ENCODE measurements at regions not wholly inside any gene's neighbourhood (a gene's known extent, or its start where the extent isn't known, plus 50 kb on each side); places are given as distances from the start of the nearest gene placed in this dataset.

DNA sequence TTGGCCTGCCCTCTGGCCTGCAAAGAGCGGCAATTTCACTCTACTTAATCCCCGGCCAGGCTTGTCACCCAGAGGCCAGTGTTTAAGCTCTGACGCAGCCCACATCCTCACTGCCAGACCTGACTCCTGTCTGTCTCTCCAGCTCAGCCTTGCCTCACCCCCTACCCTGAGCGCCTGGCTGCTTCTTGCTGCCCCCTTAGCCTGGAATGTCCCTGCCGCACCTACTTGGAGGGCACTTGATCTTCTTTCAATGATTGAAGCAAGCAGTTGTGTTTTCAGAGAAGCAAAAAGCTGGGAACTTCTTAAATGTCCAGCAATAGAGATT lies 87.4 kb upstream of the ZBTB40 start:
- peaks cover 8 to 13% of the 10 kb centered on the region in 2 donors for H3K27me3 ChIP-seq (ENCODE audit: control insufficient read depth in 2 of 2, insufficient read depth in 2 of 2, low read length in 2 of 2)
- no peaks in the 10 kb centered on the region for H3K36me3 ChIP-seq (ENCODE audit: control insufficient read depth in 2 of 2, insufficient read depth in 2 of 2, low read length in 2 of 2)
- H3K4me3 ChIP-seq (ENCODE audit: low read length in 2 of 2): no peak overlapping the region
- no peaks in the 10 kb centered on the region for H3K4me1 ChIP-seq (ENCODE audit: control insufficient read depth in 2 of 2, insufficient read depth in 2 of 2, low read length in 2 of 2)
- no peak overlapping the region for H3K9ac ChIP-seq (ENCODE audit: low read depth in 1 of 2, low read length in 2 of 2)
- no peak overlapping the region for H3K27ac ChIP-seq (ENCODE audit: low read depth in 2 of 2, low read length in 2 of 2)
- no peaks in the 10 kb centered on the region for H3K9me3 ChIP-seq (ENCODE audit: control insufficient read depth in 2 of 2, low read length in 2 of 2)

DNA sequence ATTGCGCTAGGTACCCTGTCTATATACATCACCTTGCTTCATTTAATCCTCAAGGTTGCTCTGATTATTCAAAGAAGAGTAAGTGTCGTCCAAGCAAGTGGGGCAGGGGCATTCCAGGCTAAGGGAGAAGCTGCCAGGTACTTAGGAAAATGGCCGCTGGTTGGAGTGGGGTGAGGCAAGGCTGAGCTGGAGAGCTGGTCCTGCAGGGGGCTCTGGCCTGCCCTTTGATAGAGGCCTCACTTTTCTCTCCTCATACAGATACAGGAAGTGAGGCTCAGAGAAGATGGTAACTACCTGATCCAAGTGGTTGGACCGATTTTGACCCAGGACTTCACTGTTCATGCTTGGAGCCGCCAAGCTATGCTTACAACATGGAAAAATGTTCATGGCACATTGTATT lies 86.9 kb upstream of the ZBTB40 start:
- no peaks in the 10 kb centered on the region for H3K4me1 ChIP-seq (ENCODE audit: control insufficient read depth in 2 of 2, insufficient read depth in 2 of 2, low read length in 2 of 2)
- H3K36me3 ChIP-seq (ENCODE audit: control insufficient read depth in 2 of 2, insufficient read depth in 2 of 2, low read length in 2 of 2): no peaks in the 10 kb centered on the region
- no peak overlapping the region for H3K27ac ChIP-seq (ENCODE audit: low read depth in 2 of 2, low read length in 2 of 2)
- peaks cover 12 to 14% of the 10 kb centered on the region in 2 donors for H3K27me3 ChIP-seq (ENCODE audit: control insufficient read depth in 2 of 2, insufficient read depth in 2 of 2, low read length in 2 of 2)
- no peaks in the 10 kb centered on the region for H3K9me3 ChIP-seq (ENCODE audit: control insufficient read depth in 2 of 2, low read length in 2 of 2)
- no peak overlapping the region for H3K4me3 ChIP-seq (ENCODE audit: low read length in 2 of 2)
- H3K9ac ChIP-seq (ENCODE audit: low read depth in 1 of 2, low read length in 2 of 2): no peak overlapping the region

DNA sequence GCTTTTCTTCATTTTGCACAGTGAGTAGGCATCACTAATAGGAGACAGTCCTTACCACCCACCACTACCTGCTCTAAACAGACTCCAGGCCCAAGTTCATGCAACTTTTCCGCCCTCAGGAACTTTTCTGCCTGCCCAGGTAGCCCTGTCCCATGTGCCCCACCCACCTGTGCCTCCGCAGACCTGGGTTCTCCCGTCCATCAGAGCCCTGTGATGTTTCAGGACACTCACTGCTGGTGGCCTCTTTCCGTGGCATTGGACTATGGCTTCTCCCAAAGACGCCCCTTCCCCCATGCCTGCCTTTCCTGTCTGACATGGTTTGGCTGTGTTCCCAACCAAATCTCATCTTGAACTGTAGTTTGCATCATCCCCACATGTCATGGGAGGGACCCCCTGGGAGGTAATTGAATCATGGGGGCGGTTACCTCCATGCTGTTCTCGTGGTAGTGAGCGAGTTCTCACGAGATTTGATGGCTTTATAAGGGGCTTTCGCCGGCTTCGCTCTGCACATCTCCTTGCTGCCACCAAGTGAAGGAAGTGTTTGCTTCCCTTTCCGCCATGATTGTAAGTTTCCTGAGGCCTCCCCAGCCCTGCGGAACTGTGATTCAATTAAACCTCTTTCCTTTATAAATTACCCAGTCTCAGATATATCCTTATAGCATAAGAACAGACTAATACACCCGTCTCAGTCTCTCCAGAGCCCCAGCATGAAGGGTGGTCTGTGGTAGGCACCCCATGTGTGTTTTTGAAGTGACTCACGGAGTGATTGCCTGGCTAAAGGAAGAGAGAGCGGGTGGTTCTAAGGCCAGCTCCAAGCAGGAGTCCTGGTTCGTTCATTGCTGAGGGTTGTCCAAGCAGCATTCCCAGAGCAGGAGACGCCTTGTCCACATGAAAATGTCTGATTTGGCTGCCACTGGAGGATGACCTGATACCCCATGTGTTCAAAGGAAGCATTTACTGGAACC lies 86.0 kb upstream of the ZBTB40 start:
- no peak overlapping the region for H3K4me3 ChIP-seq (ENCODE audit: low read length in 2 of 2)
- no peaks in the 10 kb centered on the region for H3K9me3 ChIP-seq (ENCODE audit: control insufficient read depth in 2 of 2, low read length in 2 of 2)
- H3K9ac ChIP-seq (ENCODE audit: low read depth in 1 of 2, low read length in 2 of 2): no peak overlapping the region
- H3K27me3 ChIP-seq (ENCODE audit: control insufficient read depth in 2 of 2, insufficient read depth in 2 of 2, low read length in 2 of 2): peaks cover 12 to 14% of the 10 kb centered on the region in 2 donors
- H3K36me3 ChIP-seq (ENCODE audit: control insufficient read depth in 2 of 2, insufficient read depth in 2 of 2, low read length in 2 of 2): no peaks in the 10 kb centered on the region
- no peaks in the 10 kb centered on the region for H3K4me1 ChIP-seq (ENCODE audit: control insufficient read depth in 2 of 2, insufficient read depth in 2 of 2, low read length in 2 of 2)
- no peak overlapping the region for H3K27ac ChIP-seq (ENCODE audit: low read depth in 2 of 2, low read length in 2 of 2)

DNA sequence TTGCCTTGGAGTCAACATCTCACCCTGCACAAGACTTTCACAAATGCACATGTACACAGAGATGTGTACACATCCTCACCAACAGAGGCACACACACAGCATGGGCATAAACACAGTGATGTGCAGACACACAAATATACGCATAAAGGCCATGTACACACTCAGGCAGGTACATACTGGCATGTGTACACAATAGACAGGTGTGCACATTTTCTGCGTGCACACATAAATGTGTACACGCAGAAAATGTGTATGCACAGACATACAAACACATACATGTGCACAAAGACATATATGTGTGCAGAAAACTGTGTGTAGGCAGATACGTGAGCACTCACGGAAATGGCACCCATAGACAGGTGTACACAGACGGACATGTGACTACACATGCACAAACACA lies 85.3 kb upstream of the ZBTB40 start:
- Histone ChIP-seq H3K9me3 (ENCODE audit: control insufficient read depth in 2 of 2, low read length in 2 of 2) (no peaks in the 10 kb centered on the region), H3K36me3 (ENCODE audit: control insufficient read depth in 2 of 2, insufficient read depth in 2 of 2, low read length in 2 of 2) (no peaks in the 10 kb centered on the region), H3K4me1 (ENCODE audit: control insufficient read depth in 2 of 2, insufficient read depth in 2 of 2, low read length in 2 of 2) (no peaks in the 10 kb centered on the region), H3K4me3 (ENCODE audit: low read length in 2 of 2) (no peak overlapping the region), H3K27me3 (ENCODE audit: control insufficient read depth in 2 of 2, insufficient read depth in 2 of 2, low read length in 2 of 2) (peaks cover 9 to 12% of the 10 kb centered on the region in 2 donors), H3K27ac (ENCODE audit: low read depth in 2 of 2, low read length in 2 of 2) (no peak overlapping the region), H3K9ac (ENCODE audit: low read depth in 1 of 2, low read length in 2 of 2) (no peak overlapping the region)

DNA sequence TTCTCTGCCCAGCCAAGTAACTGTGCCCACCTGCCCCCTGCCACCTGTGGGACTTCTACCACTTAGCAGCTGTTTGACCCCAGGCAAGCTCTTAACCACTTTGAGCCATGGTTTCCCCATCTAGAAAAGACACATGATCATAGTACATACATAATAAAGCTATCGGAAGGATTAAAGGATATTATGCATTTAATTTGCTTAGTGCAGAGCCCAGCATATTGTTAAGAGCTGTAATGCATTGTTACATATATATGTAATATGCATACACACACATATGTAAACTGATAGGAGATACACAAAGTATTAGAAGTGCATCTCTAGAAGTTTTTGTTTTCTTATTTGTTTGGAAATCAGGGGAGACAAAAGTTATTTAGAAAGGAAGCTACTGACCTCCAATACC lies 83.5 kb upstream of the ZBTB40 start:
- Histone ChIP-seq H3K9me3 (ENCODE audit: control insufficient read depth in 2 of 2, low read length in 2 of 2) (no peaks in the 10 kb centered on the region), H3K27me3 (ENCODE audit: control insufficient read depth in 2 of 2, insufficient read depth in 2 of 2, low read length in 2 of 2) (peaks cover 5 to 12% of the 10 kb centered on the region in 2 donors), H3K4me1 (ENCODE audit: control insufficient read depth in 2 of 2, insufficient read depth in 2 of 2, low read length in 2 of 2) (no peaks in the 10 kb centered on the region), H3K36me3 (ENCODE audit: control insufficient read depth in 2 of 2, insufficient read depth in 2 of 2, low read length in 2 of 2) (no peaks in the 10 kb centered on the region), H3K27ac (ENCODE audit: low read depth in 2 of 2, low read length in 2 of 2) (no peak overlapping the region), H3K4me3 (ENCODE audit: low read length in 2 of 2) (no peak overlapping the region), H3K9ac (ENCODE audit: low read depth in 1 of 2, low read length in 2 of 2) (no peak overlapping the region)

DNA sequence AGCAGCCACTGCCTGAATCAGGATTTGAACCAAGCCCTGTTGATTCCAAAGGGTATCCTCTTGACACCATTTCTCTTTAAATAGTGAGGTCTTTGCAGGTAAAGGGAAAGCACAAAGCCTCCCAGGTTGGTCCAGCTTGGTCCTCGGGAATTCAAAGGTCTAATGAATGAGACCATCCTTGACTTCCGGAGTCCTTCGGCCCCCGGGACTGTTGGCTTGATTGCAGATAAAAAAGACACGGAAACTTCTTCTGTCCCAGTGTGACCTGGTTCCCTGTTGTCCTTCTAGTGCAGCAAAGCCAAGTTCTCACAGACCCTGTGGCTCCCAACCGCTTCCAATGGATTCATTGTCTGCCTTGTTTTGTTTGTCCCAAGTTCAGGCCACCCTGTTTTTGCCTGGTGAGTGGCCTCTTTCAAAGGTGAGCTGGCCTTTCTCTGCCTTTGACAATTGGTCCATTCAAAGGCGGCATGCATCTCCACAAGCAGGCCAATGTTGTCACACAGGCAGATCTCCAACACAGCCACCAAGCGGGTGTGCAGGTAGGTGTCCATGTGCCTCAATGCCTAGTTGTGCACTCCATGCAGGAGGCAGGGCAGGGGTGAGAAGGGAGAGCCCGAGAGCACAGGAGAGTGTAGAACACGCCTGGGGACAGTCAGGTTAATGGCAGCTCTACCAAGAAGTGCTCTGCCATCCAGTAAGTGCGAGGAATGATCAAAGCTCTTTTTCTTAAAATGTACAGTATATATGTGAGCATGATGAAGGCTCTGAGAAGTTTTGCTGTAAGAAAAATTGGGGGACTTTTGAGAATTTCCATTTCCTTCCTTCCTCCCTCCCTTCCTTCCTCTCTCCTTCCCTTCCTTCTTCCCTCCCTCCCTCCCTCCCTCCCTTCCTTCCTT lies 82.1 kb upstream of the ZBTB40 start:
- H3K27me3 ChIP-seq (ENCODE audit: control insufficient read depth in 2 of 2, insufficient read depth in 2 of 2, low read length in 2 of 2): peaks cover 5 to 14% of the 10 kb centered on the region in 2 donors

DNA sequence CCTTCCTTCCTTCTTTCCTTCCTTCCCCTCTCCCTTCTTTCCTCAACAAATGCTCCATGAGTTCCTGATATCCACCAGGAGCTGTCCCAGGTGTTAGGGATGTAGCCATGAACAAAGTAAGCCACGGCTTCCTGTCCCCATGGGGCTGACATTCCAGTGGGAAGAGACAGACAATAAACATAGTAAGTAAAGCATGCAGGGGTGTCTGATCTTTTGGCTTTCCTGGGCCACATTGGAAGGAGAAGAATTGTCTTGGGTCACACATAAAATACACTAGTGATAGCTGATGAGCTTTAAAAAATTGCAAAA lies 81.5 kb upstream of the ZBTB40 start:
- no peak overlapping the region for H3K9ac ChIP-seq (ENCODE audit: low read depth in 1 of 2, low read length in 2 of 2)
- peaks cover 5 to 14% of the 10 kb centered on the region in 2 donors for H3K27me3 ChIP-seq (ENCODE audit: control insufficient read depth in 2 of 2, insufficient read depth in 2 of 2, low read length in 2 of 2)
- H3K4me3 ChIP-seq (ENCODE audit: low read length in 2 of 2): no peak overlapping the region
- H3K9me3 ChIP-seq (ENCODE audit: control insufficient read depth in 2 of 2, low read length in 2 of 2): peaks cover 0 to 3% of the 10 kb centered on the region in 2 donors
- H3K4me1 ChIP-seq (ENCODE audit: control insufficient read depth in 2 of 2, insufficient read depth in 2 of 2, low read length in 2 of 2): no peaks in the 10 kb centered on the region
- H3K27ac ChIP-seq (ENCODE audit: low read depth in 2 of 2, low read length in 2 of 2): no peak overlapping the region
- H3K36me3 ChIP-seq (ENCODE audit: control insufficient read depth in 2 of 2, insufficient read depth in 2 of 2, low read length in 2 of 2): no peaks in the 10 kb centered on the region

More for the DNA sequence above, 82.1 kb upstream of the ZBTB40 start:
- Histone ChIP-seq H3K4me1 (ENCODE audit: control insufficient read depth in 2 of 2, insufficient read depth in 2 of 2, low read length in 2 of 2) (no peaks in the 10 kb centered on the region), H3K9me3 (ENCODE audit: control insufficient read depth in 2 of 2, low read length in 2 of 2) (peaks cover 0 to 3% of the 10 kb centered on the region in 2 donors), H3K4me3 (ENCODE audit: low read length in 2 of 2) (no peak overlapping the region), H3K27ac (ENCODE audit: low read depth in 2 of 2, low read length in 2 of 2) (no peak overlapping the region), H3K9ac (ENCODE audit: low read depth in 1 of 2, low read length in 2 of 2) (no peak overlapping the region), H3K36me3 (ENCODE audit: control insufficient read depth in 2 of 2, insufficient read depth in 2 of 2, low read length in 2 of 2) (no peaks in the 10 kb centered on the region)

DNA sequence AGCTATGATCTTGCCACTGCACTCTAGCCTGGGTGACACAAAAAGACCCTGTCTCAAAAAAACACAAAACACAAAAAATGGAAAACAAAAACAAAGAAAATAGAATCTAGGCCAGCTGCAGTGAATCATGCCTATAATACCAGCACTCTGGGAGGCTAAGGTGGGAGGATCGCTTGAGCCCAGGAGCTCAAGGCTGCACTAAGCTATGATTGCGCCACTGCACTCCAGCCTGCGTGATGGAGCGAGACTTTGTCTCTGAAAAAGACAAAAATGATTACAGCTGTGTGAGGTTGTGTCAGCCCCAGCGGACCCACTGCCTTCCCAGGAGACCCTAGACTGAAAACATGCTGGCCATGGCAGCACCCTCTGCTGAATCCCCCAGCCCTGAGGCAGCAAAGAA lies 80.2 kb upstream of the ZBTB40 start:
- Histone ChIP-seq H3K27ac (ENCODE audit: low read depth in 2 of 2, low read length in 2 of 2) (no peak overlapping the region), H3K4me1 (ENCODE audit: control insufficient read depth in 2 of 2, insufficient read depth in 2 of 2, low read length in 2 of 2) (no peaks in the 10 kb centered on the region), H3K9me3 (ENCODE audit: control insufficient read depth in 2 of 2, low read length in 2 of 2) (peaks cover 0 to 3% of the 10 kb centered on the region in 2 donors), H3K4me3 (ENCODE audit: low read length in 2 of 2) (no peak overlapping the region), H3K36me3 (ENCODE audit: control insufficient read depth in 2 of 2, insufficient read depth in 2 of 2, low read length in 2 of 2) (no peaks in the 10 kb centered on the region), H3K27me3 (ENCODE audit: control insufficient read depth in 2 of 2, insufficient read depth in 2 of 2, low read length in 2 of 2) (peaks cover 6 to 11% of the 10 kb centered on the region in 2 donors), H3K9ac (ENCODE audit: low read depth in 1 of 2, low read length in 2 of 2) (no peak overlapping the region)

DNA sequence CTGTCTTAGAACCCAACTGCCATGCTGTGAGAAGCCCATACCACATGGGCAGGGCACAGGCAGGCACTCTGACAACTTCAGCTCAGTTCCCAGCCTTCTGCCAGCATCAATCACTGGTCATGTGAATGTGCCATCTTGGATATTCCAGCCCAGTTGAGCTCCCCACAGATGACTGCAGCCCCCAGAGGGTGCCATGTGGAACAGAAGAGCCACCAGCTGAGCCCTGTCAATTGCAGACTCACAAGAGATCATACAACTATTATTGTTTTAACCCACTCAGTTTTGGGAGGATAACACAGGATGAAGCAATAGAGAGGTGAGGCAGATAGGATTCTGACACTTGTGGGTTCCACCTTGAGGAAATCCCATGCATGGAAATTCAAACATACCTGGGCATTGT lies 78.4 kb upstream of the ZBTB40 start:
- H3K27me3 ChIP-seq (ENCODE audit: control insufficient read depth in 2 of 2, insufficient read depth in 2 of 2, low read length in 2 of 2): peaks cover 6 to 7% of the 10 kb centered on the region in 2 donors
- H3K4me1 ChIP-seq (ENCODE audit: control insufficient read depth in 2 of 2, insufficient read depth in 2 of 2, low read length in 2 of 2): no peaks in the 10 kb centered on the region

DNA sequence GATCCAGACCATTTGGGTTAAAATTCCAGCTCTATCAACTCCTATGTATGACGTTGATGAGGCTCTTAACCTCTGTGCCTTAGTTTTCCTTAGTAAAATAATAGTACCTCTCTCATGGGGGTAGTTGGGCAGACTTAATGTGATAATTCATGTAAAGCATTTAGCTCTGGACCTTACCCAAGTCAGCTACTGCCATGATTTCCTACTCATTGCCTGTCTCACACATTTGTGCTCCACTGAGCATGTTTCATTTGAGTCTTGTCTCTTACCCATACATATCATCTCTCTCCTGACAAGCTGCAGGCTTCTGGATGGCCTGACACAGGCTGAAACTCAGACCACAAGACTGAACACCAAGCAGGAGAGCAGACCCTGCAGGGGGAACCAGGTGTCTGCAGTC lies 77.7 kb upstream of the ZBTB40 start:
- Histone ChIP-seq H3K4me3 (ENCODE audit: low read length in 2 of 2) (no peak overlapping the region), H3K9ac (ENCODE audit: low read depth in 1 of 2, low read length in 2 of 2) (no peak overlapping the region), H3K27ac (ENCODE audit: low read depth in 2 of 2, low read length in 2 of 2) (no peak overlapping the region), H3K4me1 (ENCODE audit: control insufficient read depth in 2 of 2, insufficient read depth in 2 of 2, low read length in 2 of 2) (no peaks in the 10 kb centered on the region), H3K27me3 (ENCODE audit: control insufficient read depth in 2 of 2, insufficient read depth in 2 of 2, low read length in 2 of 2) (peaks cover 7% of the 10 kb centered on the region in 2 donors), H3K36me3 (ENCODE audit: control insufficient read depth in 2 of 2, insufficient read depth in 2 of 2, low read length in 2 of 2) (no peaks in the 10 kb centered on the region), H3K9me3 (ENCODE audit: control insufficient read depth in 2 of 2, low read length in 2 of 2) (peaks cover 0 to 3% of the 10 kb centered on the region in 2 donors)

More for the DNA sequence above, 78.4 kb upstream of the ZBTB40 start:
- H3K9ac ChIP-seq (ENCODE audit: low read depth in 1 of 2, low read length in 2 of 2): no peak overlapping the region
- peaks cover 0 to 3% of the 10 kb centered on the region in 2 donors for H3K9me3 ChIP-seq (ENCODE audit: control insufficient read depth in 2 of 2, low read length in 2 of 2)
- H3K27ac ChIP-seq (ENCODE audit: low read depth in 2 of 2, low read length in 2 of 2): no peak overlapping the region
- no peaks in the 10 kb centered on the region for H3K36me3 ChIP-seq (ENCODE audit: control insufficient read depth in 2 of 2, insufficient read depth in 2 of 2, low read length in 2 of 2)
- H3K4me3 ChIP-seq (ENCODE audit: low read length in 2 of 2): no peak overlapping the region
